B cell (primary cell): ENCODE measurements at regions not wholly inside any gene's neighbourhood (a gene's known extent, or its start where the extent isn't known, plus 50 kb on each side); places are given as distances from the start of the nearest gene placed in this dataset.
"Not testable (repeated sequence)": the region's sequence is repeated elsewhere in the genome, so short reads cannot be mapped to it uniquely, and the experiment has no call there.

Experiments used
- ATAC-seq: fragments of 200-7000 bp; cut with Tn5 transposase; one replicate; pipeline ENCODE4 v1.10.0; 2021; ENCODE audit warnings: low read depth, mild to moderate bottlenecking, moderate number of reproducible peaks, moderate library complexity
- CTCF ChIA-PET: fragments of 350-600 bp; sonication (Branson Sonifier 250); formaldehyde crosslinking; loops from one replicate; lab custom pipeline; 2021; ENCODE audit warnings: antibody characterized with exemption, inconsistent platforms; lab: Charles Lee
- POLR2A ChIA-PET: fragments of 350-600 bp; sonication (Branson Sonifier 250); formaldehyde crosslinking; loops from one replicate; lab custom pipeline; 2021; ENCODE audit warnings: antibody characterized with exemption; lab: Charles Lee
- DNase-seq: peaks from one replicate; pipeline ENCODE4 v3.0.0; 2013
- H2AFZ ChIP-seq: 2 replicates; pipeline ENCODE4 v1.6.1; 2012; ENCODE audit warnings: mild to moderate bottlenecking, low read depth, low read length; ENCODE audit not compliant: insufficient read depth, poor library complexity, severe bottlenecking
- H3K27ac ChIP-seq, 2 donors: 1 replicate in 1 of 2; 2 replicates in 1 of 2; pipeline ENCODE4 v1.5.1; 2012 to 2013; ENCODE audit warnings: low read length in 2 of 2, mild to moderate bottlenecking in 2 of 2, moderate library complexity in 1 of 2
- H3K27me3 ChIP-seq, 4 experiments: fragments of 200-600 bp in 1 of 4; sonication (generic) in 1 of 4; replicated peaks in 1 of 4; 1 replicate in 2 of 4; 2 replicates in 2 of 4; pipeline versions ENCODE4 v1.6.1 to v1.7.0; 2013 to 2016; ENCODE audit warnings: low read length in 3 of 4, mild to moderate bottlenecking in 2 of 4, mixed read lengths in 1 of 4, moderate library complexity in 1 of 4; ENCODE audit not compliant: insufficient read depth in 4 of 4, control insufficient read depth in 3 of 4; ENCODE audit errors: control extremely low read depth in 1 of 4
- H3K36me3 ChIP-seq, 2 experiments: replicated peaks in 1 of 2; 1 replicate in 1 of 2; 2 replicates in 1 of 2; pipeline versions ENCODE4 v1.6.1 to v1.7.1; 2013; ENCODE audit warnings: low read length in 1 of 2; ENCODE audit not compliant: insufficient read depth in 2 of 2, control insufficient read depth in 1 of 2; ENCODE audit errors: control extremely low read depth in 1 of 2, extremely low read depth in 1 of 2
- H3K4me1 ChIP-seq, 2 donors: fragments of 200-600 bp in 1 of 2; sonication (generic) in 1 of 2; 1 replicate in 1 of 2; 2 replicates in 1 of 2; pipeline versions ENCODE4 v1.5.1 to v1.6.1; 2013 to 2017; ENCODE audit warnings: low read length in 2 of 2; ENCODE audit not compliant: control insufficient read depth in 2 of 2, insufficient read depth in 2 of 2
- H3K4me2 ChIP-seq: replicated peaks from 2 replicates; pipeline ENCODE3; 2012; ENCODE audit warnings: mild to moderate bottlenecking, low read depth, low read length; ENCODE audit not compliant: poor library complexity, severe bottlenecking
- H3K4me3 ChIP-seq, 5 experiments: fragments of 200-600 bp in 1 of 5; sonication (generic) in 1 of 5; 1 replicate in 3 of 5; 2 replicates in 2 of 5; pipeline versions ENCODE4 v1.5.1 to v1.7.0; 2011 to 2016; ENCODE audit warnings: low read length in 4 of 5, mild to moderate bottlenecking in 4 of 5, low read depth in 2 of 5, control low read depth in 1 of 5, moderate library complexity in 1 of 5; ENCODE audit not compliant: insufficient read depth in 1 of 5; ENCODE audit errors: control extremely low read depth in 1 of 5, extremely low read depth in 1 of 5
- H3K79me2 ChIP-seq: fragments of 200-600 bp; sonication (generic); one replicate; pipeline ENCODE4 v1.6.0; 2016; ENCODE audit warnings: low read length; ENCODE audit not compliant: control insufficient read depth, insufficient read depth
- H3K9ac ChIP-seq: fragments of 200-600 bp; sonication (generic); 2 replicates; pipeline ENCODE4 v1.6.1; 2017; ENCODE audit warnings: mild to moderate bottlenecking, low read length, moderate library complexity
- H3K9me3 ChIP-seq, 3 donors: one replicate each; pipeline versions ENCODE4 v1.6.1 to v1.7.1; 2013; ENCODE audit warnings: low read length in 2 of 3; ENCODE audit not compliant: control insufficient read depth in 2 of 3, insufficient read depth in 1 of 3; ENCODE audit errors: control extremely low read depth in 1 of 3
- H4K20me1 ChIP-seq: 2 replicates; pipeline ENCODE4 v1.6.0; 2012; ENCODE audit warnings: mild to moderate bottlenecking, low read length; ENCODE audit not compliant: insufficient read depth, control insufficient read depth, poor library complexity, severe bottlenecking
- H3K27ac Mint-ChIP-seq: one replicate; pipeline ENCODE4 v1.8.0; 2021; ENCODE audit warnings: mixed read lengths
- H3K27me3 Mint-ChIP-seq: one replicate; pipeline ENCODE4 v1.8.0; 2021; ENCODE audit warnings: mixed read lengths
- H3K4me1 Mint-ChIP-seq: one replicate; pipeline ENCODE4 v1.8.0; 2021; ENCODE audit warnings: mixed read lengths
- H3K4me3 Mint-ChIP-seq: one replicate; pipeline ENCODE4 v1.8.0; 2021; ENCODE audit warnings: mixed read lengths
- H3K9me3 Mint-ChIP-seq: one replicate; pipeline ENCODE4 v1.8.0; 2022; ENCODE audit warnings: mixed read lengths; ENCODE audit not compliant: insufficient read depth
- EZH2 ChIP-seq: IDR thresholded peaks from 2 replicates; pipeline ENCODE4 v1.6.1; 2012; ENCODE audit warnings: borderline replicate concordance, low read depth, mild to moderate bottlenecking, moderate library complexity, low read length; ENCODE audit not compliant: insufficient read depth, poor library complexity, severe bottlenecking
- WGBS: methylation state at CpG from one replicate; pipeline ENCODE4 v1.1.5; 2013; ENCODE audit warnings: missing lambda C conversion rate; ENCODE audit not compliant: insufficient coverage; 5-methylcytosine and 5-hydroxymethylcytosine counted together
- intact Hi-C: fragments of 100-400 bp; cut with micrococcal nuclease; formaldehyde crosslinking; loops from one replicate; pipeline ENCODE4 v1.10.0; 2022
- TF ChIP-seq, protein P1 (sequence below): fragments of 200-600 bp; IDR thresholded peaks from one replicate; pipeline ENCODE4 v1.8.0; 2022; ENCODE audit warnings: antibody characterized with exemption, mild to moderate bottlenecking

DNA sequence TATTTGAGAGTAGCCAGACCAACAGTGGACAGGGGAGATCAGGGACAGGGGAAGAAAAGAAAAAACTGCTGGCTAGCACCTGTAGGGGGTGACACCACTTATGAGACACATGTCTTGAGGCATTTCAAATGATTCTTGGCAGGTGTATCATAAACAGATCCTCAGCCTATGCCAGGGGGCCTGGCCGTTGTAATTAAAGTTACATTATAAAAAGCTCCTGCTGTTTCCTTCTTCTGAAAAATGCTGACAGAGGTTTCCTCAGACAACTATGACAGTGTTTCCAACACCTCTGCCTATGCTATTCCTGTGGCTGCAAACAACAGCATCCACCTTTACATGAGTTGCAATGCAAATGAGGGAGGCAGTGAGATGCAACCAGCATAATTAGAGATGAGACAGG lies 281.0 kb upstream of the PTER start:
- Mint-ChIP-seq H3K4me1 (no peaks in the 10 kb centered on the region), H3K4me3 (no peak overlapping the region), H3K9me3 (no peaks in the 10 kb centered on the region), H3K27ac (no peak overlapping the region), H3K27me3 (no peaks in the 10 kb centered on the region)
- TF ChIP-seq, protein P1, sequence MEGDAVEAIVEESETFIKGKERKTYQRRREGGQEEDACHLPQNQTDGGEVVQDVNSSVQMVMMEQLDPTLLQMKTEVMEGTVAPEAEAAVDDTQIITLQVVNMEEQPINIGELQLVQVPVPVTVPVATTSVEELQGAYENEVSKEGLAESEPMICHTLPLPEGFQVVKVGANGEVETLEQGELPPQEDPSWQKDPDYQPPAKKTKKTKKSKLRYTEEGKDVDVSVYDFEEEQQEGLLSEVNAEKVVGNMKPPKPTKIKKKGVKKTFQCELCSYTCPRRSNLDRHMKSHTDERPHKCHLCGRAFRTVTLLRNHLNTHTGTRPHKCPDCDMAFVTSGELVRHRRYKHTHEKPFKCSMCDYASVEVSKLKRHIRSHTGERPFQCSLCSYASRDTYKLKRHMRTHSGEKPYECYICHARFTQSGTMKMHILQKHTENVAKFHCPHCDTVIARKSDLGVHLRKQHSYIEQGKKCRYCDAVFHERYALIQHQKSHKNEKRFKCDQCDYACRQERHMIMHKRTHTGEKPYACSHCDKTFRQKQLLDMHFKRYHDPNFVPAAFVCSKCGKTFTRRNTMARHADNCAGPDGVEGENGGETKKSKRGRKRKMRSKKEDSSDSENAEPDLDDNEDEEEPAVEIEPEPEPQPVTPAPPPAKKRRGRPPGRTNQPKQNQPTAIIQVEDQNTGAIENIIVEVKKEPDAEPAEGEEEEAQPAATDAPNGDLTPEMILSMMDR: no peak
- no peak for TF ChIP-seq EZH2
- no peaks in the 10 kb centered on the region for H4K20me1 ChIP-seq
- H3K4me2 ChIP-seq: no peak overlapping the region
- no peaks in the 10 kb centered on the region for H3K4me1 ChIP-seq
- CTCF ChIA-PET: no interaction called here
- no peaks in the 10 kb centered on the region for H3K27me3 ChIP-seq
- DNase-seq: no peak
- peaks cover 0 to 3% (median 0%) of the 10 kb centered on the region in 3 donors for H3K9me3 ChIP-seq
- H3K4me3 ChIP-seq: no peak overlapping the region
- no CpG with 5 or more reads among the region's 1 CpG for WGBS
- H3K36me3 ChIP-seq: no peaks in the 10 kb centered on the region
- H2AFZ ChIP-seq: no peak overlapping the region
- no peak overlapping the region for H3K27ac ChIP-seq
- POLR2A ChIA-PET: no interaction called here
- ATAC-seq: no peak
- no peak overlapping the region for H3K9ac ChIP-seq
- intact Hi-C loops: no loop called here
- H3K79me2 ChIP-seq: no peaks in the 10 kb centered on the region

DNA sequence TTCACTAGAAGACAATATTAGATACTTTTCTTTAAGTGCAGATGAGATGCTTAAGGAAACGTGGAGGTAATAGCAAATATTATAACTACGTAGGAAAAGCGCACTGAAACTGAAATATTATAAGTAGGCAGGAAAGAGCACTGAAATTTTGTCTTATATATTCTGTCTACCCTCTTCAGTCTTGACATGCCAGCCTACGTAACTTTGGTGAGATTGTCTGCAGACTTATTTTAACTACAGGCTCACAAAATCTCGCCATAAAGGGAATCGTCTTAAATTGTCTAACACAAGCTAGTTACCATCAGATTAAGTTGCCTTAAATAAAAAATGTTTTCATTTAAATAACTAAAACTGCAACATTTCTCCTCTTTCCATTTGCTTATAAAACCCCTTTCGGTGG lies 280.1 kb upstream of the PTER start:
- Histone ChIP-seq H3K79me2 (no peaks in the 10 kb centered on the region), H3K9ac (no peak overlapping the region), H3K4me3 (no peak overlapping the region), H3K9me3 (peaks cover 0 to 3% (median 0%) of the 10 kb centered on the region in 3 donors), H3K36me3 (no peaks in the 10 kb centered on the region), H3K27ac (no peak overlapping the region), H3K27me3 (no peaks in the 10 kb centered on the region), H4K20me1 (no peaks in the 10 kb centered on the region), H3K4me2 (no peak overlapping the region), H3K4me1 (no peaks in the 10 kb centered on the region), H2AFZ (no peak overlapping the region)
- Mint-ChIP-seq H3K9me3 (no peaks in the 10 kb centered on the region), H3K4me3 (no peak overlapping the region), H3K4me1 (no peaks in the 10 kb centered on the region), H3K27ac (no peak overlapping the region), H3K27me3 (no peaks in the 10 kb centered on the region)
- ATAC-seq (no peak), DNase-seq (no peak)
- WGBS: 80% methylated on average over 1 of the region's 7 CpGs
- TF ChIP-seq, protein P1: no peak
- no peak for TF ChIP-seq EZH2
- POLR2A ChIA-PET: no interaction called here
- intact Hi-C loops: no loop called here
- CTCF ChIA-PET: no interaction called here

DNA sequence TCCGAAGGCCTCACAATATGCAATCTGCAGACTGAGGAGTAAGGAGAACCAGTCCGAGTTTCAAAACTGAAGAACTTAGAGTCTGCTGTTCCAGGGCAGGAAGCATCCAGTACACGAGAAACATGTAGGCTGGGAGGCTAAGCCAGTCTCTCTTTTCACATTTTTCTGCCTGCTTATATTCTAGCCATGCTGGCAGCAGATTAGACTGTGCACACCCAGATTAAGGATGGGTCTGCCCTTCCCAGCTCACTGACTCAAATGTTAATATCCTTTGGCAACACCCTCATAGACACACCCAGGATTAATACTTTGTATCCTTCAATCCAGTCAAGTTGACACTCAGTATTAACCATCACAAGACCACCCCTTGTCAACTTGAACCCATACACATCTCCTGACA lies 271.7 kb upstream of the PTER start:
- ATAC-seq, DNase-seq, H3K4me3 Mint-ChIP-seq, H3K9ac ChIP-seq, H3K4me1 ChIP-seq, H3K4me2 ChIP-seq, H3K27ac ChIP-seq, H3K27ac Mint-ChIP-seq, H3K9me3 ChIP-seq, H3K4me3 ChIP-seq, H3K9me3 Mint-ChIP-seq, H3K27me3 ChIP-seq, CTCF ChIA-PET, H2AFZ ChIP-seq, POLR2A ChIA-PET, H4K20me1 ChIP-seq, H3K4me1 Mint-ChIP-seq, intact Hi-C loops, H3K27me3 Mint-ChIP-seq, H3K36me3 ChIP-seq, H3K79me2 ChIP-seq: not testable (repeated sequence)
- WGBS: 79% methylated on average over 2 of the region's 3 CpGs
